Activated CD4-positive, CD25-positive, alpha-beta regulatory T cell treated with anti-CD3 and anti-CD28 coated beads, Interleukin-2, amount 50 U/mL, for 24 hours (primary cell): ENCODE measurements at regions not wholly inside any gene's neighbourhood (a gene's known extent, or its start where the extent isn't known, plus 50 kb on each side); places are given as distances from the start of the nearest gene placed in this dataset.
"Not testable (repeated sequence)": the region's sequence is repeated elsewhere in the genome, so short reads cannot be mapped to it uniquely, and the experiment has no call there.

Experiments
- ATAC-seq, 2 donors: fragments of 150-1000 bp; cut with Tn5 transposase; one replicate each; pipeline ENCODE4 v1.10.0; 2021; ENCODE audit warnings: mild to moderate bottlenecking in 1 of 2, moderate library complexity in 1 of 2

- ATAC-seq, result no peak
These were observed 50.8 kb upstream of the BOD1L1 start for GRCh38 chr4:13678186-13678924.

DNA sequence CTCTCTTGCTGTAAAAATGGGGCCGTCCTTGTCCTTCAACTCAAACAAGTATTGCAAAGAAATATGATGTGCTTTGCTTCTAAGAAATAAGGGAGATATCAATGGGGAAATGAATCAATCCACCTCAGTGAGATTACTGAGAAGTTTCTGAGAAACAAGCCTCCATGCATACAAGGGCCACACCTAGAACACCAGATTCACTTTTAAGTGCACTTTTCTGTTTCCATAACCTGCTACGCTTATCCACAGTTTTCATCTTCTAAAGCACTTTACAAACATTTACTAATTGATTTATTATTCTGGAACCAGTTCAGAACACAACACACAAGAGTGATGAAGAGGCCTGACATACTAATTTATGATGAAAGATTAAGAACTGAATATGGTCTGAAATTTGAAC, 54.0 kb upstream of the BOD1L1 start:
- no peak for ATAC-seq

DNA sequence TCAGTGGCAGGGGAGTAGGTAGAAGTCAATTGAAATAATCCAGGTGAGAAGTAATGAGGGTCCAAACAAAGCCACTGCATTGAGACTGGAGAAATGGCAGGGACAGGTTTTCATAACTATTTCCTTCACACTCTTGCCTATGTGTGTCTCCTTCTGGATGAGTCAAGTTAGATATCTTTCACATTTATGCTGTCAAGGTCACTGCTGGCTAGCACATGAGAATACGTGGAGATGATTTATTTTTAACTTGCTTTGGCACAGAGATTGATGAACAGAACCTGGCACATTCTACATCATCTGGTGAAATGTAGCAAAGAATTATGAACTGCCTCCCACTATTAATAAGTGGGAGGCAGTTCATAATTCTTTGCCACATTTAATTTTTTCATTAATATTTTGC, 66.7 kb upstream of the BOD1L1 start:
- no peak for ATAC-seq

GRCh38 chr4:13698296-13698695, 70.8 kb upstream of the BOD1L1 start:
- ATAC-seq, result no peak

DNA sequence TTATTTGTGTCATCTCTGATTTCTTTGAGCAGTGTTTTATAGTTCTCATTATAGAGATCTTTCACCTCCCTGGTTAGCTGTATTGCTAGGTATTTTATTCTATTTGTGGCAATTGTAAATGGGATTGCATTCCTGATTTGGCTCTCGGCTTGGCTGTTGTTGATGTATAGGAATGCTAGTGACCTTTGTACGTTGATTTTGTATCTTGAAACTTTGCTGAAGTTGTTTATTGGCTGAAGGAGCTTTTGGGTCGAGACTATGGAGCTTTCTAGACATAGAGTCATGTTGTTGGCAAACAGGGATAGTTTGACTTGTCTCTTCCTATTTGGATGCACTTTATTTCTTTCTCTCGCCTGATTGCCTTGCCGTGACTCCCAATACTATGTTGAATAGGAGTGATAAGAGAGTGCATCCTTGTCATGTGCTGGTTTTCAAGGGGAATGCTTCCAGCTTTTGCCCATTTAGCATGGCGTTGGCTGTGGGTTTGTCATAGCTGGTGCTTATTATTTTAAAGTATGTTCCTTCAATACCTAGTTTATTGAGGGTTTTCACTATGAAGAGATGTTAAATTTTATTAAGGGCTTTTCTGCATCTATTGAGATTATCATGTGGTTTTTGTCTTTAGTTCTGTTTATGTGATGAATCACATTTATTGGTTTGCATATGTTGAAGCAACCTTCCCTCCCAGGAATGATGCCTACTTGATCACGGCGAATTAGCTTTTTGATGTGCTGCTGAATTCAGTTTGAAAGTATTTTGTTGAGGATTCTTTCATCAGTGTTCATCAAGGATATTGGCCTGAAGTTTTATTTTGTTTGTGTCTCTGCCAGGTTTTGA, 72.7 kb upstream of the BOD1L1 start:
- no peak for ATAC-seq

- ATAC-seq, result not testable (repeated sequence)
These were observed 73.3 kb upstream of the BOD1L1 start for GRCh38 chr4:13700858-13701140.

- ATAC-seq, result no peak
These were observed 74.5 kb upstream of the BOD1L1 start for GRCh38 chr4:13701937-13702446.

DNA sequence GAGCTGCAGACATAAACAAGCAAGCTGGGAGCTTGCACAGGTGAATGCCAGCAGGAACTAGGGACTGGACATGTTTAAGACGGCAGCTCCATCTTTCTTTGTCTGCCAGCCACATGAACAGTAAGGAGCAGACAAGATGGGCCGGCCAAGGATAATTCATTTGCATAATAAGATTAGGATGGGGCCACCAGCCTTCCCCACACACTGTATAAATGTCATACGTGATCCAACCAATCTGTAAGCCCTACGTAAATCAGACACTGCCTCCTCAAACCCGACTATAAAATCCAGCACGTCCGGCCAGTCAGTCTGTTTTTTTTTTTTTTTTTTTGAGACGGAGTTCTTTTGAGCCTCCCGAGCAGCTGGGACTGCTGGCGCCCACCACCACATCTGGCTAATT, 75.6 kb upstream of the BOD1L1 start:
- ATAC-seq, result no peak

DNA sequence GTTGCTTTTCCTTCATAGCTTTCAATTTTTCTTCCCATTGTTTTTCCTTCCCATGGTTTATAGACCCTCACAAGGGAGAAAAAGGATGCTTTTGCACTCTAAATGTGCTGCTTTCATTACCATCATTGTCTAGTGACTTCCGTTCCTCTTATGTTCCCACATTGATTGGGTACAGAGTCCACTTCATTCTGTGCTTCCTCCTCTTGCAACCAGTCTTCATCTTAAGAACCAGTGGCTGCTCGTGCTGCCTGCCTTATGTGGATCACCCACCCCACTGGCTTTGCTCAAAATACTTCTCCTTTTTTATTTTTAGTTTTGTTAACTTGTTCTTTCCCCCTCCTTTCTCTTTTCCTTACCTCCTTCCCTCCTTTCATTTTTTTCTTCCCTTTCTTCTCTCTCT, 76.5 kb upstream of the BOD1L1 start:
- no peak for ATAC-seq

DNA sequence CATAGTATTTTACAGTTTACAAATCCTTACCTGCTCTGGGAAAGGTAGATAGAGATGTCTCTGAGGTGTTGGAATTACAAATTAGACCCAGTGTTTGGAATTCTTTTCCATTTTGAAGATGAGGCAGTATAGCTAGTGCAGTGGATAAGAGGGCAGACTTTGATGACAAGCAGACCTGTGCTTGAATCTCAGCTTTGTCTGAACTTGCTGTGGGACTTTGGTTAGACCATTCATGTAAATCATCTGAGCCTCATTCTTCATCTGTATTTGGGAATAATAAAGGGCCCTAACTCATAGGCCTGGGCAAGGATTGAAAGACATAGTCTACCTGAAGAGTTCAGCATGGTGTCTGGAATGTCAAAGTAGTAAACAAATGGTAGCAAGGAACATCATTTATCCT, 77.2 kb upstream of the BOD1L1 start:
- no peak for ATAC-seq

DNA sequence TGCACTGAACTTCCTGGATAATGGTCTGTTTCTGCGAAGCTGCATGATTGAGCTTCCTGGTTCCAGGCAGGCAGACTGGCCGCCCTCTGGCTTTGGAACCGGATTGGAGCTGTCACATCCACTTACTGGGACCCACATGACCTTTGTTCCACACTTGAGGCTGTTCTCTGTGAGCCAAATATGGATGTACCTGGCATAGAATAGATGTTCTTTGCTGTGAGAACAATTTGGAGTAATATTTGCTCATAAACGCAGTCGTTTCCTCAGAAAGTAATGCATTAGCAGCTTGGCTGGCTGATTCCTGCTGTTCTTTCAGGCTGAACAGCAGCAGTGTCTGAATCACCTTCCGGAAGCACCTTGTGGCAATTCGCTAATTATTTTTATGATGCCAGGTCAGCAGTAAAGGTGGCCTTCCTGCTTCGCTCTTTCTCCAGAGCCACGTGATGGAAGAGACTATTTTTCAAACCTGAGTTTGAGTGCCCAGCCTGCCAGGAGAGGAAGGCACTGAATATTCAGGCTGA, 78.1 kb upstream of the BOD1L1 start:
- ATAC-seq, result no peak

GRCh38 chr4:13706120-13706519, 78.6 kb upstream of the BOD1L1 start:
- ATAC-seq, result no peak

GRCh38 chr4:13706716-13707115, 79.2 kb upstream of the BOD1L1 start:
- no peak for ATAC-seq

GRCh38 chr4:13710246-13710885, 82.8 kb upstream of the BOD1L1 start:
- no peak for ATAC-seq

- ATAC-seq, result no peak
These were observed 83.8 kb upstream of the BOD1L1 start for GRCh38 chr4:13711233-13711785.

DNA sequence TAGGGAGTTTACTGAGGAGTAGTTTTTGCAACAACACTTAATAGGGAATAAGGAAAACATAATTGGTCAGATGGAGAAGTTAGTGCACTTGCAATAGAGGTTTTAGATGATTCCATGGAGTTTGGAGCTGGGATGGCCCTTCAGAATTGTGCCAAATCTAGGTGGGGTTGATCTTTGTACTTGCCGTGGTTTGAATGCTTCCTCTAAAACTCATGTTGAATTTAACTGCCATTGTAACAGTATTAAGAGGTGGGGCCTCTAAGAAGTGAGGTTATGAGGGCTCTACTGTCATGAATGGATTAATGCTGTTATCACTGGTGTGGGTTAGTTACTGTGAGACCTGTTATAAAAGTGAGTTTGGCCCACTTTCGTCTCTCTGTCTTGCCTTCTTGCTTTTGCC, 94.4 kb upstream of the BOD1L1 start:
- ATAC-seq, result no peak

- ATAC-seq, result no peak
These were observed 95.1 kb upstream of the BOD1L1 start for GRCh38 chr4:13722649-13723048.

DNA sequence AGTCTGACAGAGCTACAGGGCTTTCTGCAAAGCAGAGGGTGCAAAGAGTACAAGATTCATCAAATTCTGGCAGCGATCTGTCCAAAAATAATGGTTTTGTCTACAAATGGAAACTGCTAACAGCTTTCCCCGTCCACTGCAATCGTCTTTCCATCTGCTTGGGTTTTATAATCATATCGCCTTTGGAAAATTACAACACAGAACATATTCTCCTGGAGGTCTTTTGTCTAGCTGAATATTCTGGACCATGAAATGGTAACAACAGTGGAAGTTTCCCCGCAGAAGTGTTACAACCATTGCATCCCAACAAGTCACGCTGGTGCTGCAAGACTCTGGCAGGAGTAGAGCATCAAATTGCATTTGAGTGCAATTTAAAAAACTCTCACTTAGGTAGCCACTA, 101.2 kb upstream of the BOD1L1 start:
- ATAC-seq, result no peak

DNA sequence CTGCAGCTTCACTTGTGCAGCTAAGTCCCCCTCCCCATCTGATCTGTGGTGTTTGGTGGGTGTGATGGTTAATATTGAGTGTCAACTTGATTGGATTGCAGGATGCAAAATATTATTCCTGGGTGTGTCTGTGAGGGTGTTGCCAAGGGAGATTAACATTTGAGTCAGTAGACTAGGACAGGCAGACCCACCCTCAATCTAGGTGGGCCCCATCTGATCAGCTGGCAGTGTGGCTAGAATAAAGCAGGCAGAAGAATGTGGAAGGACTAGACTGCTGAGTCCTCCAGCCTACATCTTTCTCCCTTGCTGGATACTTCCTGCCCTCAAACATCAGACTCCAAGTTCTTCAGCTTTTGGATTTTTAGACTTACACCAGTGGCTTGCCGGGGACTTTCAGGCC, 103.5 kb upstream of the BOD1L1 start:
- no peak for ATAC-seq

DNA sequence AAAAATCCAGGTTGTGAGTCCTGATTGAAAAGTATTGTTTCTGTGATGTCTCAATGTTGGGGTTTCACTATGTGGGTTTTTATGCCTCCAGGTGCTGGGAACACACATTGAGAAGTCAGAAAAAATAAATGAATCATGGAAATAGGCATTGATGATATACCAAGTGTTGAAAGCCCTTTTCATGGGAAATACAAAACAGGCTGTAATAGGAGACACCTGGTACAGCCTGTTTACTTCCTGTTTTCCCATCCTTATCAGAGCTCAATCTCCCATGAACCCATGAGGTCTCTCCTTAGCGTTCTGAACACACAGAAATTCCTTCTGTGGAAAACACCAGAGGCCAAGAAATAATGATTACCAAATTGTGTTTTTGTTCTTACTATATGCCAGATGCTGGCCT, 106.3 kb upstream of the BOD1L1 start:
- no peak for ATAC-seq

DNA sequence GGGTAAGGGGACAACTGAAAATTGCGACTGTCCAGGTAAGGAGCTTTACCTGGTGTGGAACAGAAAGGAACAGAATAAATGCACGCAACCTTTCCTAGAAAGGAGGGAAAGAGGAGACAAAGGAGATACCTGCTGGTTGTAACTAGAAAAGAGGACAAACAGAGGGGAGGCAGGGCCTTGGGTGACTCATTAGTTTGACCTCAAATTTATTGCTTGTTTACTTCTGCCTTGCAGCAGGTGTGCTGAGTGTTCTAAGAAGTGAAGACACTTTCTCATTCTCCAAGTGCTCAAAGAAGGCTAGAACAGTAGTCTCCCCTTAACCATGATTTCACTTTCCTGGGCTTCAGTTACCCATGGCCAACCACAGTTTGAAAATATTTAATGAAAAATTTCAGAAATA, 123.1 kb upstream of the BOD1L1 start:
- ATAC-seq, result no peak

DNA sequence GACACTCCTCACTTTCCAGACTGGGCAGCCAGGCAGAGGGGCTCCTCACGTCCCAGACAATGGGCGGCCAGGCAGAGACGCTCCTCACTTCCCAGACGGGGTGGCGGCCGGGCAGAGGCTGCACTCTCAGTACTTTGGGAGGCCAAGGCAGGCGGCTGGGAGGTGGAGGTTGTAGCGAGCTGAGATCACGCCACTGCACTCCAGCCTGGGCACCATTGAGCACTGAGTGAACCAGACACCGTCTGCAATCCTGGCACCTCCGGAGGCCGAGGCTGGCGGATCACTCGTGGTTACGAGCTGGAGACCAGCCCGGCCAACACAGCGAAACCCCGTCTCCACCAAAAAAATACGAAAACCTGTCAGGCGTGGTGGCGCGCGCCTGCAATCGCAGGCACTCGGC, 134.1 kb upstream of the BOD1L1 start:
- not testable (repeated sequence) for ATAC-seq

DNA sequence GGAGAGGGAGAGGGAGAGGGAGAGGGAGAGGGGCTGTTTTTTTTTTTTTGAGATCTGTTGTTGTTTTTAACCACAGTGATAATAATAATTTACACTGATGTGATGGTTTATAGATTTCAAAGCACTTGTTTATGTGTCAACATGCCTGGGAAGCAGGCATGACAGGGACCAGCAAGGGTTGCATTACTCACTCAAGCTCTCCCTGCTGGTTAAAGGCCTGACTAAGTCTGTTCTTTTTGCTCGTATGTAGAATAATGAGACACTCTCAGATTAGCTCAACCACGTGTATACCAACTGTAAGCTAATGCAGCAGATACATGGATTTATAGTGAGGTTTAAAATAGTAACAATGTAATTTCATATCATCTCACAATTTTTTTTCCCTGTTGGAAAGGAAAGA, 134.6 kb upstream of the BOD1L1 start:
- no peak for ATAC-seq
